ENCODE measurements at regions not wholly inside any gene's neighbourhood (a gene's known extent, or its start where the extent isn't known, plus 50 kb on each side); places are given as distances from the start of the nearest gene placed in this dataset.

- Histone ChIP-seq H3K4me2 (ENCODE audit: insufficient read depth, low read length) (no peak overlapping the region), H3K4me1 (ENCODE audit: control insufficient read depth, extremely low read depth, insufficient read depth, low read length) (no peaks in the 10 kb centered on the region), H4K20me1 (replicated peaks; ENCODE audit: control insufficient read depth, extremely low read depth, insufficient read depth, low read length) (no peaks in the 10 kb centered on the region), H3K27me3 (ENCODE audit: control insufficient read depth in 2 of 2, insufficient read depth in 2 of 2, low read length in 2 of 2) (no peaks in the 10 kb centered on the region), H3K9me1 (replicated peaks; ENCODE audit: control insufficient read depth, extremely low read depth, insufficient read depth, low read length) (no peaks in the 10 kb centered on the region), H3K79me2 (ENCODE audit: control insufficient read depth, insufficient read depth, low read length) (no peaks in the 10 kb centered on the region), H3K9ac (replicated peaks; ENCODE audit: extremely low read depth, insufficient read depth, low read length) (no peak overlapping the region), H3K4me3 (replicated peaks in 1 of 3; ENCODE audit: insufficient read depth in 1 of 3, low read depth in 1 of 3, low read length in 3 of 3) (no peak overlapping the region), H3K27ac (ENCODE audit: insufficient read depth, low read depth, low read length) (no peak overlapping the region), H3K36me3 (ENCODE audit: control insufficient read depth in 2 of 2, extremely low read depth in 1 of 2, insufficient read depth in 2 of 2, low read length in 2 of 2) (no peaks in the 10 kb centered on the region), H2AFZ (ENCODE audit: low read depth, low read length) (no peak overlapping the region), H3K9me3 (replicated peaks; ENCODE audit: control insufficient read depth, insufficient read depth, low read length) (peaks cover 2% of the 10 kb centered on the region)
- no peak for TF ChIP-seq CTCF (IDR thresholded peaks at IDR 0.05; ENCODE audit: extremely low read depth in 1 of 2, insufficient read depth in 1 of 2, low read depth in 1 of 2, low read length in 2 of 2)
- no peak for TF ChIP-seq MAX (IDR thresholded peaks at IDR 0.05; ENCODE audit: insufficient read depth, insufficient read length)
- no peak for TF ChIP-seq FOS (IDR thresholded peaks at IDR 0.05; ENCODE audit: borderline replicate concordance, insufficient read depth, low read length)
- no peak for TF ChIP-seq EZH2 (IDR thresholded peaks at IDR 0.05; ENCODE audit: borderline replicate concordance, low read depth, low read length, severe bottlenecking)
- CTCF ChIA-PET: no interaction called here
- no TSS peak for BruUV-seq (replicated peaks)
- no peak for FAIRE-seq
- intact Hi-C loops (cut with micrococcal nuclease) (no loop called here), dilution Hi-C loops (cut with MboI; ENCODE audit: extremely low pct_ligation_motif_present, low sequenced_read_pairs) (no loop called here)
- POLR2A ChIA-PET: no interaction called here
- DNase-seq (ENCODE audit: low read depth, low spot score): no peak
Observed at GRCh38 chr21:20377250-20377649, 621.0 kb upstream of the NCAM2 start.

- dilution Hi-C loops (cut with MboI; ENCODE audit: extremely low pct_ligation_motif_present, low sequenced_read_pairs): no loop called here
Observed at GRCh38 chr21:20388400-20388799, 609.8 kb upstream of the NCAM2 start.

More at GRCh38 chr21:20388400-20388799, 609.8 kb upstream of the NCAM2 start:
- intact Hi-C loops (cut with micrococcal nuclease): no loop called here
- H3K9ac ChIP-seq (replicated peaks; ENCODE audit: extremely low read depth, insufficient read depth, low read length): no peak overlapping the region
- ChIA-PET CTCF (no interaction called here), POLR2A (no interaction called here)
- no peak for FAIRE-seq
- DNase-seq (ENCODE audit: low read depth, low spot score): no peak
- BruUV-seq (replicated peaks): no TSS peak
- H2AFZ ChIP-seq (ENCODE audit: low read depth, low read length): no peak overlapping the region
- no peaks in the 10 kb centered on the region for H3K9me1 ChIP-seq (replicated peaks; ENCODE audit: control insufficient read depth, extremely low read depth, insufficient read depth, low read length)
- no peaks in the 10 kb centered on the region for H3K27me3 ChIP-seq (ENCODE audit: control insufficient read depth in 2 of 2, insufficient read depth in 2 of 2, low read length in 2 of 2)
- no peaks in the 10 kb centered on the region for H3K79me2 ChIP-seq (ENCODE audit: control insufficient read depth, insufficient read depth, low read length)
- no peaks in the 10 kb centered on the region for H4K20me1 ChIP-seq (replicated peaks; ENCODE audit: control insufficient read depth, extremely low read depth, insufficient read depth, low read length)
- no peak overlapping the region for H3K4me2 ChIP-seq (ENCODE audit: insufficient read depth, low read length)
- H3K27ac ChIP-seq (ENCODE audit: insufficient read depth, low read depth, low read length): no peak overlapping the region
- peaks cover 5% of the 10 kb centered on the region for H3K9me3 ChIP-seq (replicated peaks; ENCODE audit: control insufficient read depth, insufficient read depth, low read length)
- H3K36me3 ChIP-seq (ENCODE audit: control insufficient read depth in 2 of 2, extremely low read depth in 1 of 2, insufficient read depth in 2 of 2, low read length in 2 of 2): no peaks in the 10 kb centered on the region
- no peak for TF ChIP-seq CTCF (IDR thresholded peaks at IDR 0.05; ENCODE audit: extremely low read depth in 1 of 2, insufficient read depth in 1 of 2, low read depth in 1 of 2, low read length in 2 of 2)
- no peak for TF ChIP-seq POLR2AphosphoS5 (IDR thresholded peaks at IDR 0.05; ENCODE audit: insufficient read depth, low read depth, low read length)
- no peak for TF ChIP-seq POLR2A (IDR thresholded peaks at IDR 0.05; ENCODE audit: low read depth, low read length)
- no peak overlapping the region for H3K4me3 ChIP-seq (replicated peaks in 1 of 3; ENCODE audit: insufficient read depth in 1 of 3, low read depth in 1 of 3, low read length in 3 of 3)
- no peaks in the 10 kb centered on the region for H3K4me1 ChIP-seq (ENCODE audit: control insufficient read depth, extremely low read depth, insufficient read depth, low read length)

All from endothelial cell of umbilical vein (primary cell).